Hypothalamus (tissue), 51 donors: ENCODE measurements at regions not wholly inside any gene's neighbourhood (a gene's known extent, or its start where the extent isn't known, plus 50 kb on each side); places are given as distances from the start of the nearest gene placed in this dataset.
A peak's percentile ranks its signal among the peaks of the same experiment; 100 is the strongest.

Experiments
- DNase-seq, 51 donors: peaks; one replicate each; lab custom pipeline; 2025; lab: John Stamatoyannopoulos, UW

DNA sequence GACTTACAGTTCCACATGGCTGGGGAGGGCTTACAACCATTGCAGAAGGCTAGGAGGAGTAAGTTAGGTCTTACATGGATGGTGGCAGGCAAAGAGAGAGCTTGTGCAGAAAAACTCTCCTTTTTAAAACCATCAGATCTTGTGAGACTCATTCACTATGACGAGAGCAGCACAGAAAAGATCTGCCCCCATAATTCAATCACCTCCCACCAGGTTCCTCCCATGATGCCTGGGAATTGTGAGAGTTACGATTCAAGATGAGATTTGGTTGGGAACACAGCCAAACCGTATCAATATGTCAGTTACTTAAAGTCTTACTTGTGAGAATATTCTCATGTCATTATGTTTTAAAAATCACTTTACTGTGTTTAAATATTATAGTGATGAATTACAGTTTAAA, 481.9 kb downstream of the ARL4A start:
- peak in 1 of 51 donors; percentile 8 for DNase-seq

DNA sequence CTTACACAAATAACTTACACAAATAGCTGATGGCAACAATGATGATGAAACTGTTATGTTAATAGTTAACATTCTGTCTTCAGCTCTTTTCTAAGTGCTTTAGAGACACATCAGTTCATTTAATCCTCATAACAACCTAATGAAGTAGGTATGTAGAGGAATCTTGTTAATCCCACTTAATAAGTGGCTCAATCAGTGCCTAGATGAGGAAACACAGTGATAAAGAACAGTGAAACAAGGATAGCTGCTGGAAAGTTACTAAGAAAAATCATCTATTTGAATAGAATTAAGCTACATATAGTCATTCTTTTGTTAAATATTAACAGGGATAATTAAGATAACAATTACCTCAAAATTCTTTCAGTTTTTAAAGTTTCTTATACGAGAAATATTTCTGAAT, 487.6 kb downstream of the ARL4A start:
- DNase-seq: no peak

DNA sequence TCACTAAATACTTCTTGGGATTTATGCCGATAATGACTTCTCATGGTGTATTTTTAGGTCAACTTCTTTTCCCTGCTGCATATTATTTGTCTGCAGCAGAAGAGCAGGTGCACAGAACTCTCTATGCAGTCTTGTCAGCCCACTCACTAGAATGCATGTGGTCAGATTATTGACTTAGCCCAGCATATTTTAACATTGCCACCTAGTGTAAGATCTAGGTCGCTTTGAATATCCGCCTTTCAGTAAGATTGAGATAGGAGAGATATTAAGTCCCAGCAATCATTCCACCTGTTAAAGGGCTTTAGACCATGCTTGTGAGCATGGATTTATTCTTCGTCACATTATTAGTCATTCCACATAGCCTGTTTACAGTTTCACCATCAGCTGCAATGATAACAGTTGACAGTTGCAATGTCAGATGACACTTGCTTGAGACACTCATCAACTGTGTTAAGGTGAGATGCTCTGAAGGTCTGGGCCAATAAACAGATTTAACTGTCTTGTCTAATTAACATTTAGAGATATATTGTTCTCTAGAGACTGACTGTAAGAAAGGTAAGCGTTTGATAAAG, 491.7 kb downstream of the ARL4A start:
- no peak for DNase-seq

DNA sequence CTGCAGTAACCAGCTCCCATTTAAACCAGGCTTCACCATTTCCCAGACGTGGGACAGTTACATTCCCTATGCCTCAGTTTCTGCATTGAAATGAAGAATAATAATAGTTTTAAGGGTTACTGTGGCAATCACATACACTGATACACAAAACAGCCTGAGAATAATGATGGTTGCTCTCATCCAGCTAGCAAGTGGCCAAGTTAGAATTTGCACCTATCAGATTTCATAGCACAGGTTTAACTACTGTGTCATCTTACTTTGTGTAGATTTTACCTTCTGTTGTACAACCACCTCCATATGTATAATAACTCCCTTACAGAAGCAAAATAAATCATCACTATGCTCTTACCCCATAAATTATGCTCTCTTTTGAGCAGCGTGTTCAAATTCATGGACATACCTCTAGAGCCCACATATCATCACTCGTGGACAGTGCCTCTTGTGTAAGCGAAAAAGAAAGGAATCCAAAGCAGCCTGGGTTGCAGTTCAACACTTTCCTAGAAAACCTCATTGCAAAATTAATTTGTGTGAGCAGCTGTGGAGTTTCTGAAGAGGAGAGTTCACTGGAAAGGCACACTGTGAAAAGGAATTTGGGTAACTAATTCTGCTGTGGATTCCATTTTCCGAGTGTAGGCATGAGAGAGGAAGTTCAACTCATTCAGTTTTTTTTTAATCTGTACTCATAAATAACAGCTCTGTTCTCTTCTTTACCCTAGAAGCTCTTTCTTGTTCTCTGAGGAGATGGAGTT, 492.5 kb downstream of the ARL4A start:
- DNase-seq: peak in 1 of 51 donors; percentile 1

DNA sequence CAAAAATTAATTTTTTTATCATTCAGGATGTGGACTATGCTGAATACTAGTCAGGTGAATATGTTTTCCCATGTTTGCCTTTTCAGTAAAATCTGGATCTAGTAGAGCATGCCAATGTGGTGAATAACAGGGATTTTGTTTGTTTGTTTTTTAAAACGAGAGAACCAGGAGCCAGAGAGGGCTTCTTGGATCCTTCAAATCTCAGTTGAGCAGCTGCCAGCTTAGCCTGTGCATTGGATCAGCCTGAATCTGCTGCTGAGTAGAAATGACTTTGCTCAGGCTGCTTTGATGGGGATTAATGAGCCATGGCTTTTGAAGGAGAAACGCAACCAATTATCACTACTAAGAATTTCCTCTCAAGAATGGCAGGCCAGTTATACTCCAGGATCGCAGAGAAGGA, 493.8 kb downstream of the ARL4A start:
- peak in 7 of 51 donors; percentile 0 to 14 (median 2) for DNase-seq

DNA sequence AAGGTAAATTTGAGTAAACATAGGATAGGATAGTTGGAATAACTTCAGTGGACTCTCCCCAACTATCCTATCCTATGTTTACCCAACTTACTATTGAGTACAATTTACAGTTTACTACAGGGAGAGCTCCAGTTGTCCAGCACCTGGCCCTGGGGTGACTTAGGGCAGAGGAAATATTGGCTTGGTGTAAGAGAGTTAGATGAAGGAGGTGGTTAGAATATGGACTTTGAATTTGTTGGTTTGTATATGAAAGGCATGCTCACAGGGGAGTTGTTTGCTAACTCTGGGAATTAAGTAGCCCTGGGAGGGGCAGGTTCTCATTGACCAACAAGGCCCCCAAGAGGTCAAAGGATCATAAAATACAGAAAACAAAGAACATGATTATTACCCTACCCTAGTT, 497.7 kb downstream of the ARL4A start:
- DNase-seq: no peak

DNA sequence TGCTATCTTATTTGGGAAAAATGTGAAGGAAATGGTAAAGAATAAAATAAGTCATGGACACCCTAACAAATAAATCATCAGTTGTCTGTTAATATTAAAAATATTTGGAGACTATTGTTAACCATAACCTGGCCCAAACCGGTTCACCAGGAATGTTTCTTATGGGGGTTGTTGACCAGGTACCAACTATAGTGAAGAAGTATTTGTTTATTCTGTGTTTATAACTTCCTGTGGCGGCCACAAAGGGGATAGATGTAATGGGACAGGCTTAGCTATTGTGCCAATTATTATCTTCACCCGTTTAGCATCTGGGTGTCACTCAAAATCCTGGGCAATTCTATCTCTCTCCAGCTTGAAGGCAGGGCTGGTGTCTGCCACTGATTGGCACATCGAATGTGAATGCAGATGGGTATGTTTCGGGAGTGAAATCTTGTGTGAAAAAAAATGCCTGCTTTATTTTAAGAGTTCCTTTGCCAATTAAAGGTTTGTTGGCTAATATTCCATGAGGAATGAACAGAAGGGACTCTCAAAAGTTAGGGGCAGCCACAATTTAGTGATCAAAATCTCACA, 500.9 kb downstream of the ARL4A start:
- DNase-seq: no peak

DNA sequence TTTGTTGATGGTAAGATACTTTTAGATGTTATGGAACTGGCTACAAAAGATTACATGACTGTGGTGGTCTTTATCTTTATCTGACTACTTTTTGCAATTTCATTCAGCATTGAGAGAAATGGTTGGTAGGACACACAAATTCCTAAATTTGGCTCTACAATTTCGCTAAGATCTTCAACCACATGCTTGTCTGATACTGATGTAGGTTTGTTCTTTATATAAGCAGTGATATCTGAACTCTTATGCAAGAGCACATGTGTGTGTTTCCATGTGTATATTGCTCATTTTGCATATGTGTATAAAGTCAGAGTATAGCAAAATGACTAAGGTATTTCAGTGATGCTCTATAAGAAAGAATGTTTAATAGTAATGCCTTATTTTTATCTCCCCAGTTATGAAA, 501.5 kb downstream of the ARL4A start:
- no peak for DNase-seq

DNA sequence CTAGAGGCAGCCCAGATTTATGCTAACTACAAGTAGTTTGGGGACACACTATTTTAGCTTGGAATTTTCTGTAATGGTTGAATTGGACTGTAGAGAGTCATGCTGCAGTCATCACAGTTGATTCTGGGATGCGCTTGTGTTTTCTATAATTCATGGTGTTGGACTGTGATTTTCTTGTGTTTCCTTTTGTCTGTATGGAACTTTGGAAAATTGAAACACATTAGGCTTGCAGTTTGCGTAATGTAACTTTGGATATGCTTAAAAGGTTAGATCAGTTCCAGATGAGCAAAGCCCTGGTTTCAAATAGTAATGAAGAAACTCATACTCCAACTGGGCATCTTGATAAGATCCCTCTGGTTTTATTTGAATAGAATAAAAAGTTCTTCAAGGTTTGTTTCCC, 502.2 kb downstream of the ARL4A start:
- no peak for DNase-seq

DNA sequence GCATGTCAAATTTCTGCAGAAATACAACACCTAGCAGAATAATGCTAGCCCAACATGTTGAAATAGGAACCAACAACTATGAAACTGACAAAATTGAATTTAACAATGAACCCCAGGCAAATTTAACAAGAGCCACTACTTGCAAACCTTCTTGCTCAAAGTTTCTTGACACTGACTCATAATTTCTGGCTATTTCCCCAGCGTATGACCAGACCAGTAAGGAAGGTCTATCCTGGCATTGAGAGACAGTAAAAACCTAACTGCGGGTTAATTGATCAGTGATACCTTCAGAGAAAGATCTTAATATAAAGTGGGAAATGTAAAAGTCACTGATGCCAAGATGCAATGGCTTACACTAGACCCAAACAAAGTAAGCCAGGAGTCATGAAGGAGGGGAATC, 510.1 kb downstream of the ARL4A start:
- DNase-seq: no peak

DNA sequence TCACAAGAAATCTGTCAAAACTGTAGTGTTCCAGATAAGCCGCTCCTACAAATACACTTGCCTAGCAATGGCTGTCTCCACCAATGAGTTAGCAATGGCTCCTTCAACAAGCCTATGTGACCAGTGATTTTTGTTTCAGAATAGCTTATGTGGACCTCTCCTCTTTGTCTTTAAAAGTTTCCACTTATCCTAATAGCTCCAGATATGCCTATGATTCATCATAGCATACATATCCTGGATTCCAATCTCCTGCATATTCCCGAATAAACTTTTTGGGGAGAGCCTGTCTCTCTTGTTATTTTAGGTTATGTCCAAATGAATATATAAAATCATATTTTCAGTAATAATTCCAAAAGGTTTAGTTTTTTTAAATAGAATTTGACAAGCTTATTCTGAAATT, 510.6 kb downstream of the ARL4A start:
- no peak for DNase-seq

DNA sequence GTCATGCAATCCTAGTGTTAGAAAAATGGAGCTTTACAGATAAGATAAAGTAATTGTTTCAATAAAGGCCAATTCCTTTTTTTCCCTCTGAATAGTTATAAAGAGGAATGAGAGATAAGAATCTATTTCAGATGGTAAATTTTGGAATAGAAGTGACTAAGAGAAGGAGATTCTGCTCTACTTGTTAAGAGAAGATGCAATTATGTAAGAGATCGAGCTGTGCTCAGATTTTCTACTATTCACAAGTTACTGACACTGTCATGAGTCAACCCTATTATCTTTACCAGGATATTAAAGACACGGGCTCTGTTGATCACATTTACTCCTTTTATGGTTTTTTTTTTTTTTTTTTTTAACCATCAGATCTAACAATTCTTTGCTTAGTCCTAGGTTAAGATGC, 511.3 kb downstream of the ARL4A start:
- DNase-seq: no peak

DNA sequence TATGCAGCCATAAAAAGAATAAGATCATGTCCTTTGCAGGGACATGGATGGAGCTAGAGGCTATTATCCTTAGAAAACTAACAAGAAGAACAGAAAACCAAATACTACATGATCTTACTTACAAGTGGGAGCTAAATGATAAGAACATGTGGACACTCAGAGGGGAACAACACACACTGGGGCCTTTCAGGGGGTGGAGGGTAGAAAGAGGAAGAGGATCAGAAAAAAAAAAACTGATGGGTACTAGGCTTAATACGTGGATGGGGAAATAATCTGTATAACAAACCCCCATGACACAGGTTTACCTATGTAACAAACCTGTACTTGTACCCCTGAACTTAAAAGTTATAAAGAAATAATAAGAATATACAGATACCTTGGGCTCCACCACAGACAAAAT, 514.2 kb downstream of the ARL4A start:
- no peak for DNase-seq

DNA sequence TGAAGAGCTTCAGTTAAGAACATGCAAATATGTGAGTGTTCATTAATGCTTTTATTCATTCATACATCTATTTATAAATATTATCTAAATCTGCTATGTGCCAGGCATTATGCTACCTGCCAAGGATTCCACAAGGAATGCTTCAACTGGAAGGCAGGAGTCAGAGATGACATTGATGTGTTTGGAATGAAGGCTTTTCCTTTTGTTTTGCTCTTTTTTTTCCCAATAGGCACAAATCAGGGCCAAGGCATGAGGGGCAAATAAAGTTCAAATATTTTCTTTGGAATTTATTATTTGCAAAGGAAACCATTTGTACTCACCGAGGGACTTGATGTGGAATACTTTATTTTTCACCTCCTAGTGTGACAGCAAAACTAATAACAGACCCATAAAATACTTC, 530.3 kb downstream of the ARL4A start:
- no peak for DNase-seq

DNA sequence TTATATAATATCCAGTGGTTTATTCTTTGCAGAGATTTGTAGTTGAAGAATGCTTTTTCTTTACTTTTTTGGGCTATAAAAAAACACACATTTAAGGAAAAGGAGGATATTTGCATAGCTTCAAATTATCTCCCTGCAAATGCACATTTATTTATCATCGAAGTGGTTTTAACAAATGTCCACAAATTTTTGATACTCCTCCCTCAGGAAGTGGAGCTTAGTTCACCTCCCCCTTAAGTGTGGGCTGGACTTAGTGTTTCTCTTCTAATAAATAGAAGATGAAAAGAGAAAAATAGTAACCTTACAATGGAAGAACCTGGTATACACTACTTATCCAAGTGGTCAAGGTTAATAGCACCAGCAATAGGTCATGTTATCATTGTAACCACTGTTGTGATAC, 537.6 kb downstream of the ARL4A start:
- no peak for DNase-seq

DNA sequence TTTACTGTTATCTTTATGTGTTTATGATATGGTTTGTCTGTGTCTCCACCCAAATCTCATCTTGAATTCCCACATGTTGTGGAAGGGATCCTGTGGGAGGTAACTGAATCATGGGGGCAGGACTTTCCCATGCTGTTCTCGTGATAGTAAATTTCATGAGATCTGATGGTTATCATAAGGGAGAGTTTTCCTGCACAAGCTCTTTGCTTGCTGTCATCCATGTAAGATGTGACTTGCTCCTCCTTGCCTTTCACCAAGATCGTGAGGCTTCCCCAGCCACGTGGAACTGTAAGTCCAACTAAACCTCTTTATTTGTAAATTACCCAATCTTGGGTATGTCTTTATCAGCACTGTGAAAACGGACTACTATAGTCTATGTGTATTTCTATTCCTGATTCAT, 539.0 kb downstream of the ARL4A start:
- no peak for DNase-seq

DNA sequence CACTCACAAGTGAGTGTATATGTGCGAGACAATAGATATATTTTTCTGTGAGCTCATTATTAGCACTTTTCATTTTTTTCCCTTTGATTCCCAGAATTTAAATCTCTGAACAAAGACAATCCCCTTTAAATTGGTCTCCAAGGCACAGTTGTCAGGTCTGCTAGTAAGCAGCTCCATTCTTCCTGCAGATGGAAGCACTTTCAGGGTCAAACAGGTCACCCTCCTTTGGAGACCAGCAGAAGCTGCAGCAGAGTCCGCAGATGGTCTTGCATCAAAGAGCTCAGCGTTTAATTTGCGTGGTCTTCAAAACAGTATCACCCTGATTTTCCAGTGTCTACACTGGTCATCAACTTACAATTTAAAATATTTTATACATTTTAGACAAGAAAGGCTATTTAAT, 543.8 kb downstream of the ARL4A start:
- no peak for DNase-seq

DNA sequence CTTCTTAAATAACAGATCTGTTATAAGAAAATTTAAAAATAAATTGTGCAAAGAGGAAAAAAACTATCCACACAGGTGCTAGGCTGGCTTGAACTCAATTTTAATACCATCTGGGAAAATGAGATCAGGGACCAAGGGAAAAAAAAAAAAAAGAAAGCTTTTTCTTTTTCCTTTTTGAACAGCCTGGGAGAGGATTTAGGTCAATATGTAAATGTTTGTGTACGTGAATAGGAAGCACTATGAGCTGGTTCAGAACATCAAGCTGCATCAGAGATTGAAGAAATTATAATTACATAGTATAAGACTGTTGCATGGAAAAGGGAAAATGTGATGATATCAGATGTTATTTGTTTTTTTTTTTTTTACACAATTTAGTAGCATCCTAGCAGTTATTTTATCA, 548.0 kb downstream of the ARL4A start:
- DNase-seq: no peak

DNA sequence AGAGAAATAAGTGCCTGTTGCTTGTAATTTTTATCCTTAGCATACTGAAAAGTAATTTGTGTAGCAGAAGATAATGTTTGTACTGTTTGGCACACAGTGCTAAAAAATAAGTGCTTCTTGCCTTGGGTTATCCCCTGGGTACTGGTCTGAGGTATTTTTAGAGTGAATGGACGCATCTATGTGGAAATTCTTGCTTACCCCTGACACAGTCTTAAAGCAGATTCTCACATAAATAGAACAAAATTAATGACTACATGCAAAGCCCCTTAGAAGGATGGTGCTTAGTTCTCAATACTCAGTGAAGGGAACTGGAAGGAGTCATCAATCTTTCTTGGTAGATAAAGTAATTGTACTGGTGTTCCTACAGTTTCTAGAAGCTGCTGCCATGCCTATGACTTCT, 548.6 kb downstream of the ARL4A start:
- DNase-seq: no peak

DNA sequence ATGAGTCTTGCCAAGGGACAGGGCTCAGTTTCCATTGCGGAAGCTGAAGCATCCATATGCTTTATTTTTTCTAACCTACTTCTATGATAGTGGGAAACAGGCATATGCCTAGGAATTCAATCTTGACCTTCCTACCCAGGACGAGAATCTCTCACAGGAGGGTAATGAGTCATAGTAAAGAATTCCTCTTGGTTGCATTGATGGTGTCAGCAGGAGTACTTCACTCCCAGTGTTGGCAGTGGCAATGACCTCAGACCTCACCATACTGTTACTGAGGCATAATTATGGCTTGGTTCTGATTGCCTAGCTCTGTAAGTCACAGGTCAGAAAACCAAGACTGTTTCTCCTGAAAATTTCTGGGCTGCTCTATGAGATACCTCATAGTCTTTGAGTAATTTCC, 552.9 kb downstream of the ARL4A start:
- no peak for DNase-seq

DNA sequence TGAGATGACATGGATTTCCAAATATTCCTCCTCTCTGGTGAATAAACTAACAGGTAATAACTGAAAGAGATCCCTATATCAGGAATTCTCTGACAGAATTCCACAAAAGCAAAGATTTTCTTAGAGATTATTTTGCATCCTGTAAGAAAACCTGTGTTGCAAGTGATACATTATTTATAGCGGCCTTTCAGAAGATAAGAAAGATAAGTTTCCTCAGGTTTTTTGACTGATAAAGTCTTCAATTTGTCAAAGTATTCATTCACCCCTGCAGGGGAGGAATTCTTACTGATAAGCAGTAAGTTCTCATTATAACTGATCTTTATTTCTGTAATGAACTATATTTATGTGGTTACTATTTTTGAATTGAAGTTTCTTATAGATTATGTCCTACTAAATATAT, 554.0 kb downstream of the ARL4A start:
- no peak for DNase-seq

DNA sequence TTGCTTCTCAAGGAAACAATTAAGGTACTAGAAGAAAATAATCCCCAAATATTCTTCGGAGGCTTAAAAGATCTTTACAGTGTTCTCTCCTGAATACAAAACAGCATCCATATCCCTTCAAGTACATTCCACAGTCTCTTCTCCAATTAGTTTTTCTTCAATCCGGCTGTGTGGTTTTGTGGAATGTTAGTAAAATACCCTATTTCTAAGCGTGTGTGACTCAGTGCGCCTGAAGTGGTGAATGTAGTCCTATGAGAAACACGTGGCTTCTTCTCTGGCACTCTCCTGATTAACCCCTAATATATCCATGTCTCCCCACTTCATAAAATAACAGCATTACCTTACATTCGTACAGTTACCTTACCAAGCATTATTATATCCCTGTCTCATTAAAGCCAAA, 570.2 kb downstream of the ARL4A start:
- DNase-seq: no peak

DNA sequence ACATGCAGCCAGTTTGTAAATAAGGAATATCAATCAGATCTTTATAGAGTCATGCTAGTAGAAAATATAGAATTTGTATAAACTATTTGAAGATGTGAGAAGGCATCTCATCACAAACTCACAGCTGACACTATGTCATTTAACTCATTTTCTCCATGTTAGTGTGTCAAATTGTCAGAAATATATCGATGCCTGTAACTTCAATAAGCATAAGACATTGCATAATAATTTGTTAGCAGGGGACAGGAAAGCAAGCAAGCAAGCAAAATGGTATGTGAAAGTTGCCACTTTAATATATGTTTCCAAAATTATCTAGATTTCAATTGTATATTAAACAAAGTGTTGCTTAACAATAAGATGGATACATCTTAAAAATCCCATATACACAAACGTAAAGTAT, 571.0 kb downstream of the ARL4A start:
- DNase-seq: no peak
